KOPT-K1 (cell line): ENCODE measurements at regions not wholly inside any gene's neighbourhood (a gene's known extent, or its start where the extent isn't known, plus 50 kb on each side); places are given as distances from the start of the nearest gene placed in this dataset.

Source experiments
- H3K27ac ChIP-seq: fragments of 200-600 bp; sonication (generic); 2 replicates; pipeline ENCODE4 v1.5.1; 2016; ENCODE audit warnings: antibody characterized with exemption, mild to moderate bottlenecking, low read depth, low read length; ENCODE audit not compliant: poor library complexity, severe bottlenecking
- H3K36me3 ChIP-seq: fragments of 200-600 bp; sonication (generic); 2 replicates; pipeline ENCODE4 v1.5.1; 2017; ENCODE audit warnings: antibody characterized with exemption, mild to moderate bottlenecking, low read length, moderate library complexity; ENCODE audit not compliant: insufficient read depth
- H3K9me3 ChIP-seq: fragments of 200-600 bp; sonication (generic); 2 replicates; pipeline ENCODE4 v1.5.1; 2017; ENCODE audit warnings: antibody characterized with exemption, low read length, mild to moderate bottlenecking; ENCODE audit not compliant: insufficient read depth, poor library complexity, severe bottlenecking

DNA sequence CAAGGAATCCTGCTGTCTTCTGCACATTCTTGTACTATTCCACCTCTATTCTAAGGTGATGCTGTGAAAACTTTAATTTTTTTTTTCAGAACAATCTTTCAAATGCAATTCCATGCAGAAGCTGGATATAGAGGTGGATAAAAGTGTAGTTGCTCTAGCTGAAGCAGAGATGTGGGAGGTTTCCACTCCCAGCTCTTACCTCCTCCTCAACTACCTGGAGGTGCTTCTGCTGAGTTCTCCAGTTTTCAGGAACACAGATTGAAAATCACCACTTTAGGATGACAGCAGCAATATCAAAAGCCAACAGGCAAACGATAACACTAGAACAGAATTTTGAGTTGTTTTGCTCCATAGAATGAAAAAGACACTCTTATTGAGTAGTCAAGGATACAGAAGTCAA, 51.1 kb upstream of the FAM98A start:
- peaks cover 10% of the 10 kb centered on the region for H3K9me3 ChIP-seq
- H3K36me3 ChIP-seq = no peaks in the 10 kb centered on the region

More for the DNA sequence above, 51.1 kb upstream of the FAM98A start:
- no peak overlapping the region for H3K27ac ChIP-seq
